Neural progenitor cell (in vitro differentiated cells): ENCODE measurements at regions not wholly inside any gene's neighbourhood (a gene's known extent, or its start where the extent isn't known, plus 50 kb on each side); places are given as distances from the start of the nearest gene placed in this dataset.

ENCODE experiments used
- EZH2 ChIP-seq: fragments of 200-600 bp; sonication (generic); IDR thresholded peaks from 2 replicates; pipeline ENCODE4 v1.6.1; 2017; ENCODE audit warnings: antibody characterized with exemption, mild to moderate bottlenecking, moderate library complexity
- EZH2phosphoT487 ChIP-seq: fragments of 200-600 bp; sonication (generic); IDR thresholded peaks from 2 replicates; pipeline ENCODE4 v1.6.1; 2017; ENCODE audit warnings: antibody characterized with exemption
- TF ChIP-seq, protein P1 (sequence below): fragments of 200-600 bp; sonication (generic); IDR thresholded peaks from 2 replicates; pipeline ENCODE4 v1.5.1; 2017; ENCODE audit warnings: antibody characterized with exemption, mild to moderate bottlenecking

- TF ChIP-seq, protein P1, sequence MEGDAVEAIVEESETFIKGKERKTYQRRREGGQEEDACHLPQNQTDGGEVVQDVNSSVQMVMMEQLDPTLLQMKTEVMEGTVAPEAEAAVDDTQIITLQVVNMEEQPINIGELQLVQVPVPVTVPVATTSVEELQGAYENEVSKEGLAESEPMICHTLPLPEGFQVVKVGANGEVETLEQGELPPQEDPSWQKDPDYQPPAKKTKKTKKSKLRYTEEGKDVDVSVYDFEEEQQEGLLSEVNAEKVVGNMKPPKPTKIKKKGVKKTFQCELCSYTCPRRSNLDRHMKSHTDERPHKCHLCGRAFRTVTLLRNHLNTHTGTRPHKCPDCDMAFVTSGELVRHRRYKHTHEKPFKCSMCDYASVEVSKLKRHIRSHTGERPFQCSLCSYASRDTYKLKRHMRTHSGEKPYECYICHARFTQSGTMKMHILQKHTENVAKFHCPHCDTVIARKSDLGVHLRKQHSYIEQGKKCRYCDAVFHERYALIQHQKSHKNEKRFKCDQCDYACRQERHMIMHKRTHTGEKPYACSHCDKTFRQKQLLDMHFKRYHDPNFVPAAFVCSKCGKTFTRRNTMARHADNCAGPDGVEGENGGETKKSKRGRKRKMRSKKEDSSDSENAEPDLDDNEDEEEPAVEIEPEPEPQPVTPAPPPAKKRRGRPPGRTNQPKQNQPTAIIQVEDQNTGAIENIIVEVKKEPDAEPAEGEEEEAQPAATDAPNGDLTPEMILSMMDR = no peak
- no peak for TF ChIP-seq EZH2phosphoT487
- TF ChIP-seq EZH2 = no peak
Observed at GRCh38 chr10:131722525-131723264, 178.1 kb upstream of the PPP2R2D start.
